GM18505 (cell line): ENCODE measurements at regions not wholly inside any gene's neighbourhood (a gene's known extent, or its start where the extent isn't known, plus 50 kb on each side); places are given as distances from the start of the nearest gene placed in this dataset.

Source experiments
- ATAC-seq: cut with Tn5 transposase; IDR thresholded peaks from one replicate; pipeline ENCODE4 v1.9.1; 2021; ENCODE audit not compliant: unreplicated experiment
- POLR2A ChIP-seq: IDR thresholded peaks from 4 replicates; pipeline ENCODE4 v1.6.1; 2011; ENCODE audit warnings: borderline replicate concordance; ENCODE audit not compliant: insufficient read depth, insufficient read length; ENCODE audit errors: extremely low read depth

DNA sequence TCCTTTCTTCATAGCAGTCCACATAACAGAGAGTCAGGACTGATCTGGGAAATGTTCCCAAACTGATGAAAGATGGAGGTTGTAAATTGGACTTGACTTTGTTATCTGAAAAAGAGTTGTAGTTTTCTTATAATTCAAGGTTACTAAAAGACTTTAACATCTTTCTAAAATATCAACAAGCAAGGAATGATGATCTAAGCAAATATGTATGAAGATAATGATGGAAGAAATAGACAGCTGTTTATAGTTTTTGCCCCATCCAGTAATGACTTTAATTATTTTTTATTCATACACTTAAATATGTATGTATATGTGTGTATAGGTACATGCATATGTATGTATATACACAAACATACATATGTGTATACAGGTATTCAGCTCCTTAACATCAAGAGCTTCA is 411.1 kb upstream of the SPOCK3 start:
- TF ChIP-seq POLR2A: no peak
- ATAC-seq: no peak

GRCh38 chr4:167652267-167652666 is 418.0 kb upstream of the SPOCK3 start:
- TF ChIP-seq POLR2A: no peak
- no peak for ATAC-seq

GRCh38 chr4:167688660-167689142 is 403.6 kb upstream of the ANXA10 start:
- no peak for ATAC-seq
- TF ChIP-seq POLR2A: no peak

DNA sequence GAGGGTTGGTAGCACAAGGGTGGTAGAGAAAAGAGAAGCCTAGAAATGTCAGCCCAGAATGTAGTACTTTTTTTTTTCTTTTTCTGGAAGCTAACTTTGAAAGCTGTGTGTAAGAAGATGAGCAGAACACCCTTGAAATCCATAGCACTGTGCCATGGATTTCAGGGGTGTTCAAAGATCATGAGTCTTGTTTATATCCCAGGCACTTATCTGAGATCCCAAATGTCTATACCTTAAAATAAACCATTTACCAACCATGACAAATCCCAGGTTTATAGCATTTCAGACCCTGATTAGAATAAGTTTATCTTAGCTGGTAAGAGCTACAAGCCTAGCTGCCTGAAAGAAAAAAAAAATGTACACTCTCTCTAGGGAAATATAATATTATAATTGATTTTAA is 389.9 kb upstream of the ANXA10 start:
- no peak for TF ChIP-seq POLR2A
- no peak for ATAC-seq

GRCh38 chr4:167711517-167711916 is 380.8 kb upstream of the ANXA10 start:
- no peak for TF ChIP-seq POLR2A
- no peak for ATAC-seq

- no peak for ATAC-seq
- TF ChIP-seq POLR2A: no peak
These were observed 378.6 kb upstream of the ANXA10 start for GRCh38 chr4:167713756-167714155.

DNA sequence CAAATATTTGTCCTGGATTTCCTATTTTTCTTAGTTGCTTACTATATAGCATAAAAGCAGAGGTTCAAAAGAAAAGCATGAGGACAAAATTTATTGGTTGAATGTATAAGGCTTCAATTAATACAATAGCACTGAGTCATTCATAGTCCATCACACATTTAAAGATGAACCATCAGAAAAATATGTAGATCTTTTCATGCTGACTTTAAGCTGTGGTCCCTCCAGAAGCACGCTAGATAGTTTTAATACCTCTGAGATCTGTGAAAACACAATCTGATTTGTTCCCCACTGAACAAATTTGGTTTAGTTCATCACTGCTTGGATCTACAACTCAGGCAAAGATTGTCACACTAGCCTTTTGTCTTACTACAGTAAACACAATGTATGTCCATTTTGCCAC is 377.2 kb upstream of the ANXA10 start:
- TF ChIP-seq POLR2A: no peak
- no peak for ATAC-seq

DNA sequence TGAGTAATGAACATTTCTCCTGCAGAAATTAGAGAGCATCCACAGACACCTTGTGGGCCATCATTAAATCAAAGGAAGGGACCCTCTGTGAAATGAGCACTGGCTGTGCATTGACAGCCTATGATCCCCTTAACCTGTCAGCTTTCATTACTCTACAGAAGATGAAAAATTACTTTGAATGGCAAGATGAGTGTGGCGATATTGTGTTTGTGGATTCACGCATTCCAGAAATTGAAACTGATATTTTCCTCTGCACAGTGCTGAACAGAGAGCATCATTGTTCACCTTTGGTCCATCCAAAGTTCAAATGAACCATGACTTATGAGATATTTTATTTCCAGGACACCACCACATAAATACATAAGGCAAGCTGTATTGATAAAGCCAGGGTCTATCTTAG is 374.8 kb upstream of the ANXA10 start:
- TF ChIP-seq POLR2A: no peak
- ATAC-seq: no peak

- TF ChIP-seq POLR2A: no peak
- ATAC-seq: no peak
These were observed 370.5 kb upstream of the ANXA10 start for GRCh38 chr4:167721617-167722486.

DNA sequence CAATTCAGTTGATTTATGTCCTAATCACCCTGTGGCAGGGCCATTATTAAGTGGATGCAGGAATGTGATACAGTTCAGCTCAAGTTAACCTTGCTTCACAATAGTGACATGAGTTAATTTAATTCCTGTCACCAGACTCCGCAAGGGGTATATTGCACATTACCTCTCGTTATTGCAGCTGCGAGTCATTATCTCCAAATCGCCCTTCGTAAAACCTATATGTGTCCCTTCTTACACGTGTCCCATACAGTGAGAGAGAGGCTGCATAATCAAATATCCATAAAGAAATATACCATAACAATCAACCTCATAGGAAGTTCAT is 369.9 kb upstream of the ANXA10 start:
- ATAC-seq: no peak
- TF ChIP-seq POLR2A: no peak

DNA sequence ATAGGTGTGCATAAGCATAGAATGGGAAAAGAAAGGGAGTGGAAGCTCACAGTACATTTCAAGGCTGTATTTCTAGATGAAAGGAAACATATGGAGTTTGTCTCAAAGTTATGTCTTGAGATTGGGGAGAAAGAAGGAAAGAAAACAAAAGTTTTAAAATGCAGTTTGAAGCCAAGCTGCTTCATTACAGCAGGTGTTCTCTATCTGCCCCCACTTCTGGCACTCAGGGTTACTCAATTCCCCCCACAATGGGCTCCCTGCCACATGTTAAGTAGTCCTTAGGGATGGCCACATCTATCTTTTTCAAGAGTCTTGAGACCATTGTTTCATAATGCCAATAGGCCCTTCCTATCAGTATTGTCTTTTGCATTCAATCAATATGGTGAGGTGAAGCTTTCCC is 367.4 kb upstream of the ANXA10 start:
- no peak for TF ChIP-seq POLR2A
- no peak for ATAC-seq

DNA sequence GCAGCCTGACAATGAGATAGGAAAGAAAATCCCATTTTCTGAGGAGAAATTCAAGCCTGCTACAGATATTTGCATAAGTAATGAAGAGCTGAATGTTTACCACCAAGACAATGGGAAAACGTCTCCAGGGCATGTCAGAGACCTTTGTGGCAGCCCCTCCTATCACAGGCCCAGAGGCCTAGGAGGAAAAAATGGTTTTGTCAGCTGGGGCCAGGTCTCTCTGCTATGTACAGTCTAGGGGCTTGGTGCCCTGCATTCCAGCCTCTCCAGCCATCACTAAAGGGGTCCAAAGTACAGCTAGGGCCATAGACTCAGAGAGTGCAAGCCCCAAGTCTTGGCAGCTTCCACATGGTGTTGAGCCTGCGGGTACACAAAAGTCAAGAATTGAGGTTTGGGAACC is 361.6 kb upstream of the ANXA10 start:
- ATAC-seq: no peak
- TF ChIP-seq POLR2A: no peak

DNA sequence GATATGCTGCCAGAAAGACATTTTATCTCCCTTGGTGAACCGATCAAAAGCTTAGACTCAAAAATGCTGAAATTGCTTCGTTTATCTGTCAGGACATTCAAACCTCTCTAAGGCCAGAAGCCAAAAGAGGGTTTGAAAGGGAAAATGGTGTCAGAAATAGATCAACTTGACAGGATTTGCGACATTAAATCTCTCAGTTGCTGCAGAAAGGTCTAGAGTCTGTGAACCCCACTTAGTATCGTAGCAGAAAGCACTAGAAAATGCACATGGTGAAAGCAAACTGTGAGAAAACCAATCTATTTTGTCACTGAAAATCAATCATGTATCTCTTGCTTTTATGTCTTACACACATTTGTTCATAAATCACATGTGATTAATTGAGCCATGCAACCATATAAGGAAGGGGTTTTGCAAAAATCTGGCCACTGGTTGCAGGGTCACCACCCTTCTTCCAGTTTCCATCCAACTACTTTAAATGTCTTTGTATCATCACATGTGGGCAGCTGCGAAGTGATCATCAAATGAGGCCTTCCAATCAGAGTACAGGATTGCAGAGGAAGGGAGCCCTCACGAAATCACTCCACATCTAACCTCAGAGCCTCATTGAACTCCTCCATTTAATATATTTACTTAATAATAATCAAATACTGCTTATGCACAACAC is 347.2 kb upstream of the ANXA10 start:
- TF ChIP-seq POLR2A: no peak
- no peak for ATAC-seq

DNA sequence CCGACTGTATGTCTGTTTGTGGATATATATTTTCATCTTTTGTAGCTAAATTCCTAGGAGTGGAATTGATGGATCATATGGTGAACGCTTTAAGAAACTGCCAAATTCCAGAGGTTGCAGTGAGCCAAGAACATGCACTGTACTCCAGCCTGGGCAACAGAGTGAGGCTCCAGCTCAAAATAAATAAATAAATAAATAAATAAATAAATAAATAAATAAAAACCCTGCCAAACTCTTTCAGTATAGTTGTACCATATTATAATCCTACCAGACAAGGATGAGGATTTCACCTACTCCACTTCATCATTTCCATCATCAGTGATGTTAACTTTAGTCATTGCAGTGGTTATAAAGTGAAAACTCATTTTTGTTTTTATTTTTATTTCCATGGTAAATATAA is 325.1 kb upstream of the ANXA10 start:
- no peak for ATAC-seq
- no peak for TF ChIP-seq POLR2A
